GM21786 (cell line): ENCODE measurements at regions not wholly inside any gene's neighbourhood (a gene's known extent, or its start where the extent isn't known, plus 50 kb on each side); places are given as distances from the start of the nearest gene placed in this dataset.

Source experiments
- ATAC-seq: cut with Tn5 transposase; IDR thresholded peaks from one replicate; pipeline ENCODE4 v1.9.1; 2021; ENCODE audit not compliant: unreplicated experiment

- no peak for ATAC-seq
Observed at GRCh38 chr9:21657966-21658667, 144.3 kb upstream of the MTAP start.

GRCh38 chr9:21660976-21661375 is 141.5 kb upstream of the MTAP start:
- ATAC-seq: no peak

- no peak for ATAC-seq
Observed at GRCh38 chr9:21661626-21662025, 140.8 kb upstream of the MTAP start.

GRCh38 chr9:21668516-21668915 is 133.9 kb upstream of the MTAP start:
- no peak for ATAC-seq

- no peak for ATAC-seq
Observed at GRCh38 chr9:21669701-21670100, 132.7 kb upstream of the MTAP start.

GRCh38 chr9:21670374-21670773 is 132.1 kb upstream of the MTAP start:
- ATAC-seq: no peak

- ATAC-seq: no peak
Observed at GRCh38 chr9:21672140-21672539, 130.3 kb upstream of the MTAP start.

- no peak for ATAC-seq
Observed at GRCh38 chr9:21672761-21673160, 129.7 kb upstream of the MTAP start.

GRCh38 chr9:21674894-21675293 is 127.5 kb upstream of the MTAP start:
- no peak for ATAC-seq

- ATAC-seq: no peak
Observed at GRCh38 chr9:21677387-21677786, 125.0 kb upstream of the MTAP start.

- ATAC-seq: no peak
Observed at GRCh38 chr9:21677834-21678233, 124.6 kb upstream of the MTAP start.

GRCh38 chr9:21679432-21679831 is 123.0 kb upstream of the MTAP start:
- ATAC-seq: no peak

GRCh38 chr9:21680590-21680989 is 121.8 kb upstream of the MTAP start:
- ATAC-seq: no peak

- ATAC-seq: no peak
Observed at GRCh38 chr9:21681641-21682040, 120.8 kb upstream of the MTAP start.

GRCh38 chr9:21682381-21682780 is 120.1 kb upstream of the MTAP start:
- no peak for ATAC-seq

GRCh38 chr9:21682981-21683380 is 119.5 kb upstream of the MTAP start:
- no peak for ATAC-seq

GRCh38 chr9:21683484-21684175 is 118.8 kb upstream of the MTAP start:
- no peak for ATAC-seq

GRCh38 chr9:21684231-21684630 is 118.2 kb upstream of the MTAP start:
- ATAC-seq: no peak

GRCh38 chr9:21684831-21685362 is 117.5 kb upstream of the MTAP start:
- ATAC-seq: no peak

GRCh38 chr9:21685502-21685901 is 116.9 kb upstream of the MTAP start:
- ATAC-seq: no peak

GRCh38 chr9:21686738-21687137 is 115.7 kb upstream of the MTAP start:
- ATAC-seq: no peak

- ATAC-seq: no peak
Observed at GRCh38 chr9:21687351-21687750, 115.1 kb upstream of the MTAP start.
